ENCODE measurements at regions not wholly inside any gene's neighbourhood (a gene's known extent, or its start where the extent isn't known, plus 50 kb on each side); places are given as distances from the start of the nearest gene placed in this dataset.

GRCh38 chr20:10906834-10907233, 233.0 kb upstream of the JAG1 start:
- no peak for TF ChIP-seq FOXP2 (optimal IDR thresholded peaks at IDR 0.05; ENCODE audit: borderline replicate concordance, extremely low read depth, extremely low read length, insufficient read depth)
- no peak for TF ChIP-seq SIN3A (IDR thresholded peaks at IDR 0.05; ENCODE audit: borderline replicate concordance, insufficient read depth, low read length)
- no peak for TF ChIP-seq POLR2AphosphoS5 (IDR thresholded peaks at IDR 0.05; ENCODE audit: low read depth, low read length)
- TF ChIP-seq TAF1 (IDR thresholded peaks at IDR 0.05; ENCODE audit: borderline replicate concordance, insufficient read depth, low read length): no peak
- no peak for TF ChIP-seq REST (IDR thresholded peaks at IDR 0.05; ENCODE audit: insufficient read depth in 1 of 2, low read depth in 2 of 2, low read length in 2 of 2)

- no peak for TF ChIP-seq REST (IDR thresholded peaks at IDR 0.05; ENCODE audit: insufficient read depth in 1 of 2, low read depth in 2 of 2, low read length in 2 of 2)
- no peak for TF ChIP-seq FOXP2 (optimal IDR thresholded peaks at IDR 0.05; ENCODE audit: borderline replicate concordance, extremely low read depth, extremely low read length, insufficient read depth)
- no peak for TF ChIP-seq POLR2AphosphoS5 (IDR thresholded peaks at IDR 0.05; ENCODE audit: low read depth, low read length)
- no peak for TF ChIP-seq TAF1 (IDR thresholded peaks at IDR 0.05; ENCODE audit: borderline replicate concordance, insufficient read depth, low read length)
- TF ChIP-seq SIN3A (IDR thresholded peaks at IDR 0.05; ENCODE audit: borderline replicate concordance, insufficient read depth, low read length): no peak
Observed at GRCh38 chr20:10909803-10910202, 236.0 kb upstream of the JAG1 start.

- TF ChIP-seq TAF1 (IDR thresholded peaks at IDR 0.05; ENCODE audit: borderline replicate concordance, insufficient read depth, low read length) (no peak), REST (IDR thresholded peaks at IDR 0.05; ENCODE audit: insufficient read depth in 1 of 2, low read depth in 2 of 2, low read length in 2 of 2) (no peak), SIN3A (IDR thresholded peaks at IDR 0.05; ENCODE audit: borderline replicate concordance, insufficient read depth, low read length) (no peak), FOXP2 (optimal IDR thresholded peaks at IDR 0.05; ENCODE audit: borderline replicate concordance, extremely low read depth, extremely low read length, insufficient read depth) (no peak), POLR2AphosphoS5 (IDR thresholded peaks at IDR 0.05; ENCODE audit: low read depth, low read length) (no peak)
Observed at GRCh38 chr20:10910535-10911178, 236.9 kb upstream of the JAG1 start.

- TF ChIP-seq FOXP2 (optimal IDR thresholded peaks at IDR 0.05; ENCODE audit: borderline replicate concordance, extremely low read depth, extremely low read length, insufficient read depth) (no peak), TAF1 (IDR thresholded peaks at IDR 0.05; ENCODE audit: borderline replicate concordance, insufficient read depth, low read length) (no peak), SIN3A (IDR thresholded peaks at IDR 0.05; ENCODE audit: borderline replicate concordance, insufficient read depth, low read length) (no peak), POLR2AphosphoS5 (IDR thresholded peaks at IDR 0.05; ENCODE audit: low read depth, low read length) (no peak), REST (IDR thresholded peaks at IDR 0.05; ENCODE audit: insufficient read depth in 1 of 2, low read depth in 2 of 2, low read length in 2 of 2) (no peak)
Observed at GRCh38 chr20:10911298-10911697, 237.5 kb upstream of the JAG1 start.
